WTC11 (cell line): ENCODE measurements at regions not wholly inside any gene's neighbourhood (a gene's known extent, or its start where the extent isn't known, plus 50 kb on each side); places are given as distances from the start of the nearest gene placed in this dataset.

ENCODE experiments used
- ATAC-seq: fragments of 200-7000 bp; cut with Tn5 transposase; 2 replicates; pipeline ENCODE4 v1.10.0; 2021; ENCODE audit warnings: mild to moderate bottlenecking, moderate library complexity
- CTCF ChIA-PET: fragments of 300-600 bp; sonication (Branson Sonifier 250); formaldehyde crosslinking; loops from one replicate; lab custom pipeline; 2021; ENCODE audit warnings: antibody characterized with exemption; lab: Charles Lee
- POLR2A ChIA-PET: fragments of 350-600 bp; sonication (Branson Sonifier 250); formaldehyde crosslinking; loops from one replicate; lab custom pipeline; 2021; ENCODE audit warnings: antibody characterized with exemption; lab: Charles Lee
- DNase-seq: peaks from one replicate; pipeline ENCODE4 v3.0.0; 2021; ENCODE audit warnings: low spot score
- H3K27ac Mint-ChIP-seq: 2 replicates; pipeline ENCODE4 v1.8.0; 2021; ENCODE audit warnings: mixed read lengths
- H3K27me3 Mint-ChIP-seq: 2 replicates; pipeline ENCODE4 v1.8.0; 2021; ENCODE audit warnings: low read depth, mild to moderate bottlenecking, moderate library complexity, mixed read lengths
- H3K36me3 Mint-ChIP-seq: 2 replicates; pipeline ENCODE4 v1.8.0; 2021; ENCODE audit warnings: mixed read lengths
- H3K4me1 Mint-ChIP-seq: 2 replicates; pipeline ENCODE4 v1.8.0; 2022; ENCODE audit warnings: mixed read lengths
- H3K4me3 Mint-ChIP-seq: 2 replicates; pipeline ENCODE4 v1.8.0; 2021; ENCODE audit warnings: mild to moderate bottlenecking, moderate library complexity, mixed read lengths
- H3K9me3 Mint-ChIP-seq: 2 replicates; pipeline ENCODE4 v1.8.0; 2021; ENCODE audit warnings: mixed read lengths
- CBFB ChIP-seq: sonication (generic); formaldehyde crosslinking; IDR thresholded peaks from 2 replicates; pipeline ENCODE4 v1.8.1; 2022; ENCODE audit warnings: mild to moderate bottlenecking, low read depth, missing genetic modification reagents
- CREB1 ChIP-seq: sonication (generic); formaldehyde crosslinking; IDR thresholded peaks from 2 replicates; pipeline ENCODE4 v1.8.0; 2023; ENCODE audit warnings: mild to moderate bottlenecking, missing genetic modification reagents
- MYBL2 ChIP-seq: sonication (generic); formaldehyde crosslinking; IDR thresholded peaks from 2 replicates; pipeline ENCODE4 v1.8.1; 2023; ENCODE audit warnings: mild to moderate bottlenecking, moderate library complexity, missing genetic modification reagents
- NR3C1 ChIP-seq: sonication (generic); formaldehyde crosslinking; conservative IDR thresholded peaks from 2 replicates; pipeline ENCODE4 v1.8.1; 2023; ENCODE audit warnings: low read depth, mild to moderate bottlenecking, missing genetic modification reagents
- OVOL2 ChIP-seq: fragments of 250-450 bp; sonication (Bioruptor Pico); IDR thresholded peaks from 2 replicates; pipeline ENCODE4 v1.9.0; 2021; ENCODE audit warnings: mild to moderate bottlenecking, borderline replicate concordance
- PRRX2 ChIP-seq: fragments of 250-450 bp; sonication (Bioruptor Pico); IDR thresholded peaks from 2 replicates; pipeline ENCODE4 v1.8.0; 2021; ENCODE audit warnings: mild to moderate bottlenecking
- RELA ChIP-seq: sonication (generic); formaldehyde crosslinking; IDR thresholded peaks from 2 replicates; pipeline ENCODE4 v1.8.1; 2022; ENCODE audit warnings: missing genetic modification reagents, mild to moderate bottlenecking, borderline replicate concordance
- SMAD3 ChIP-seq: sonication (generic); formaldehyde crosslinking; IDR thresholded peaks from 2 replicates; pipeline ENCODE4 v1.8.0; 2022; ENCODE audit warnings: missing genetic modification reagents, mild to moderate bottlenecking, borderline replicate concordance
- SOX15 ChIP-seq: fragments of 250-450 bp; sonication (Bioruptor Pico); IDR thresholded peaks from 2 replicates; pipeline ENCODE4 v1.9.0; 2021; ENCODE audit warnings: mild to moderate bottlenecking
- TP53 ChIP-seq: sonication (generic); formaldehyde crosslinking; IDR thresholded peaks from 2 replicates; pipeline ENCODE4 v1.8.1; 2023; ENCODE audit warnings: mild to moderate bottlenecking, missing genetic modification reagents
- ZNF121 ChIP-seq: sonication (generic); formaldehyde crosslinking; IDR thresholded peaks from 2 replicates; pipeline ENCODE4 v1.8.0; 2023; ENCODE audit warnings: missing genetic modification reagents
- ZNF263 ChIP-seq: sonication (generic); formaldehyde crosslinking; IDR thresholded peaks from 2 replicates; pipeline ENCODE4 v1.8.1; 2022; ENCODE audit warnings: low read depth, mild to moderate bottlenecking, moderate library complexity, missing genetic modification reagents
- ZNF423 ChIP-seq: fragments of 250-450 bp; sonication (Bioruptor Pico); IDR thresholded peaks from 2 replicates; pipeline ENCODE4 v2.1.2; 2022; ENCODE audit warnings: mild to moderate bottlenecking, moderate library complexity
- TF ChIP-seq, protein P1 (sequence below): fragments of 250-450 bp; sonication (Bioruptor Pico); IDR thresholded peaks from 2 replicates; pipeline ENCODE4 v1.9.0; 2021; ENCODE audit warnings: mild to moderate bottlenecking
- TF ChIP-seq, protein P2 (sequence below): sonication (generic); formaldehyde crosslinking; IDR thresholded peaks from 2 replicates; pipeline ENCODE4 v1.8.1; 2023; ENCODE audit warnings: mild to moderate bottlenecking, missing genetic modification reagents
- TF ChIP-seq, protein P3 (sequence below): sonication (generic); formaldehyde crosslinking; IDR thresholded peaks from 2 replicates; pipeline ENCODE4 v1.8.1; 2022; ENCODE audit warnings: mild to moderate bottlenecking, missing genetic modification reagents, moderate library complexity, borderline replicate concordance
- TF ChIP-seq, protein P4 (sequence below): sonication (generic); formaldehyde crosslinking; IDR thresholded peaks from 2 replicates; pipeline ENCODE4 v1.8.1; 2022; ENCODE audit warnings: mild to moderate bottlenecking, moderate library complexity, missing genetic modification reagents
- TF ChIP-seq, protein P5 (sequence below): sonication (generic); formaldehyde crosslinking; IDR thresholded peaks from 2 replicates; pipeline ENCODE4 v1.8.1; 2023; ENCODE audit warnings: mild to moderate bottlenecking, missing genetic modification reagents
- TF ChIP-seq, protein P6 (sequence below): sonication (generic); formaldehyde crosslinking; IDR thresholded peaks from 2 replicates; pipeline ENCODE4 v1.8.1; 2022; ENCODE audit warnings: low read depth, missing genetic modification reagents, borderline replicate concordance
- TF ChIP-seq, protein P7 (sequence below): sonication (generic); formaldehyde crosslinking; conservative IDR thresholded peaks from 2 replicates; pipeline ENCODE4 v1.8.1; 2022; ENCODE audit warnings: mild to moderate bottlenecking, missing genetic modification reagents

DNA sequence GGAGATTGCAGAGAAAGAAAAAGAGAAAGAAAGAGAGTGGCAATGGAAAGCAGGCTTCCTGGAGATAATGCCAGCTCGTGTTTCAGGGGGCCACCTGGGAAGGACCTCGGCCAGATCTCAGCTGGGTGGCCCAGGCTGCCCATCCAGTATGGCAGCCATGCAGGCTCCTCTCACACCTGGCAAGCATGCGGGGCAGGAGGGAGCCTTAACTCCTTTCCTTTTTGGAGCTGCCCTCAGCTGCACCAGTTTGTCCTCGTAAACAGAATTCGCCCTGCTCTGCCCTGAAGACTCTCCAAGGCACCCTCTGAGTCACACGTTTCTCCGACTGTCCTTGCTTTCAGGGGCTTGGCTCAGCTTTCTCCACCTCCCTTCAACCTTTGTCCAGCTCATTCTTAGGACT, 59.5 kb upstream of the IGFBP5 start:
- Mint-ChIP-seq H3K27ac (no peak overlapping the region), H3K36me3 (no peaks in the 10 kb centered on the region), H3K9me3 (no peaks in the 10 kb centered on the region), H3K27me3 (peaks cover 17% of the 10 kb centered on the region), H3K4me1 (peaks cover 6% of the 10 kb centered on the region; the same call in 1 of the 2 replicates), H3K4me3 (no peak overlapping the region)
- ATAC-seq = no peak
- CTCF ChIA-PET = interaction anchor here (0.6 kb wide), 1 partner anchor 958 kb away, joined by 3 read pairs; no protein-coding TSS in a partner anchor
- no peak for DNase-seq
- TF ChIP-seq ZNF263 (CRISPR knock-in tag) (no peak), SOX15 (CRISPR knock-in tag) (no peak), MYBL2 (no peak), CREB1 (no peak), ZNF423 (CRISPR knock-in tag) (no peak), OVOL2 (CRISPR knock-in tag) (no peak), NR3C1 (CRISPR knock-in tag) (no peak), SMAD3 (CRISPR knock-in tag) (no peak), ZNF121 (CRISPR knock-in tag) (no peak), TP53 (CRISPR knock-in tag) (no peak), PRRX2 (CRISPR knock-in tag) (no peak), RELA (CRISPR knock-in tag) (no peak), CBFB (CRISPR knock-in tag) (no peak)
- TF ChIP-seq, protein P1, sequence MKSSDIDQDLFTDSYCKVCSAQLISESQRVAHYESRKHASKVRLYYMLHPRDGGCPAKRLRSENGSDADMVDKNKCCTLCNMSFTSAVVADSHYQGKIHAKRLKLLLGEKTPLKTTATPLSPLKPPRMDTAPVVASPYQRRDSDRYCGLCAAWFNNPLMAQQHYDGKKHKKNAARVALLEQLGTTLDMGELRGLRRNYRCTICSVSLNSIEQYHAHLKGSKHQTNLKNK (CRISPR knock-in tag) = no peak
- TF ChIP-seq, protein P2, sequence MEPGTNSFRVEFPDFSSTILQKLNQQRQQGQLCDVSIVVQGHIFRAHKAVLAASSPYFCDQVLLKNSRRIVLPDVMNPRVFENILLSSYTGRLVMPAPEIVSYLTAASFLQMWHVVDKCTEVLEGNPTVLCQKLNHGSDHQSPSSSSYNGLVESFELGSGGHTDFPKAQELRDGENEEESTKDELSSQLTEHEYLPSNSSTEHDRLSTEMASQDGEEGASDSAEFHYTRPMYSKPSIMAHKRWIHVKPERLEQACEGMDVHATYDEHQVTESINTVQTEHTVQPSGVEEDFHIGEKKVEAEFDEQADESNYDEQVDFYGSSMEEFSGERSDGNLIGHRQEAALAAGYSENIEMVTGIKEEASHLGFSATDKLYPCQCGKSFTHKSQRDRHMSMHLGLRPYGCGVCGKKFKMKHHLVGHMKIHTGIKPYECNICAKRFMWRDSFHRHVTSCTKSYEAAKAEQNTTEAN = no peak
- TF ChIP-seq, protein P3, sequence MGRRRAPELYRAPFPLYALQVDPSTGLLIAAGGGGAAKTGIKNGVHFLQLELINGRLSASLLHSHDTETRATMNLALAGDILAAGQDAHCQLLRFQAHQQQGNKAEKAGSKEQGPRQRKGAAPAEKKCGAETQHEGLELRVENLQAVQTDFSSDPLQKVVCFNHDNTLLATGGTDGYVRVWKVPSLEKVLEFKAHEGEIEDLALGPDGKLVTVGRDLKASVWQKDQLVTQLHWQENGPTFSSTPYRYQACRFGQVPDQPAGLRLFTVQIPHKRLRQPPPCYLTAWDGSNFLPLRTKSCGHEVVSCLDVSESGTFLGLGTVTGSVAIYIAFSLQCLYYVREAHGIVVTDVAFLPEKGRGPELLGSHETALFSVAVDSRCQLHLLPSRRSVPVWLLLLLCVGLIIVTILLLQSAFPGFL (CRISPR knock-in tag) = no peak
- TF ChIP-seq, protein P4, sequence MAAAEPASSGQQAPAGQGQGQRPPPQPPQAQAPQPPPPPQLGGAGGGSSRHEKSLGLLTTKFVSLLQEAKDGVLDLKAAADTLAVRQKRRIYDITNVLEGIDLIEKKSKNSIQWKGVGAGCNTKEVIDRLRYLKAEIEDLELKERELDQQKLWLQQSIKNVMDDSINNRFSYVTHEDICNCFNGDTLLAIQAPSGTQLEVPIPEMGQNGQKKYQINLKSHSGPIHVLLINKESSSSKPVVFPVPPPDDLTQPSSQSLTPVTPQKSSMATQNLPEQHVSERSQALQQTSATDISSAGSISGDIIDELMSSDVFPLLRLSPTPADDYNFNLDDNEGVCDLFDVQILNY (CRISPR knock-in tag) = no peak
- TF ChIP-seq, protein P5, sequence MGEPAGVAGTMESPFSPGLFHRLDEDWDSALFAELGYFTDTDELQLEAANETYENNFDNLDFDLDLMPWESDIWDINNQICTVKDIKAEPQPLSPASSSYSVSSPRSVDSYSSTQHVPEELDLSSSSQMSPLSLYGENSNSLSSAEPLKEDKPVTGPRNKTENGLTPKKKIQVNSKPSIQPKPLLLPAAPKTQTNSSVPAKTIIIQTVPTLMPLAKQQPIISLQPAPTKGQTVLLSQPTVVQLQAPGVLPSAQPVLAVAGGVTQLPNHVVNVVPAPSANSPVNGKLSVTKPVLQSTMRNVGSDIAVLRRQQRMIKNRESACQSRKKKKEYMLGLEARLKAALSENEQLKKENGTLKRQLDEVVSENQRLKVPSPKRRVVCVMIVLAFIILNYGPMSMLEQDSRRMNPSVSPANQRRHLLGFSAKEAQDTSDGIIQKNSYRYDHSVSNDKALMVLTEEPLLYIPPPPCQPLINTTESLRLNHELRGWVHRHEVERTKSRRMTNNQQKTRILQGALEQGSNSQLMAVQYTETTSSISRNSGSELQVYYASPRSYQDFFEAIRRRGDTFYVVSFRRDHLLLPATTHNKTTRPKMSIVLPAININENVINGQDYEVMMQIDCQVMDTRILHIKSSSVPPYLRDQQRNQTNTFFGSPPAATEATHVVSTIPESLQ (CRISPR knock-in tag) = no peak
- TF ChIP-seq, protein P6, sequence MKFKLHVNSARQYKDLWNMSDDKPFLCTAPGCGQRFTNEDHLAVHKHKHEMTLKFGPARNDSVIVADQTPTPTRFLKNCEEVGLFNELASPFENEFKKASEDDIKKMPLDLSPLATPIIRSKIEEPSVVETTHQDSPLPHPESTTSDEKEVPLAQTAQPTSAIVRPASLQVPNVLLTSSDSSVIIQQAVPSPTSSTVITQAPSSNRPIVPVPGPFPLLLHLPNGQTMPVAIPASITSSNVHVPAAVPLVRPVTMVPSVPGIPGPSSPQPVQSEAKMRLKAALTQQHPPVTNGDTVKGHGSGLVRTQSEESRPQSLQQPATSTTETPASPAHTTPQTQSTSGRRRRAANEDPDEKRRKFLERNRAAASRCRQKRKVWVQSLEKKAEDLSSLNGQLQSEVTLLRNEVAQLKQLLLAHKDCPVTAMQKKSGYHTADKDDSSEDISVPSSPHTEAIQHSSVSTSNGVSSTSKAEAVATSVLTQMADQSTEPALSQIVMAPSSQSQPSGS (CRISPR knock-in tag) = no peak
- TF ChIP-seq, protein P7, sequence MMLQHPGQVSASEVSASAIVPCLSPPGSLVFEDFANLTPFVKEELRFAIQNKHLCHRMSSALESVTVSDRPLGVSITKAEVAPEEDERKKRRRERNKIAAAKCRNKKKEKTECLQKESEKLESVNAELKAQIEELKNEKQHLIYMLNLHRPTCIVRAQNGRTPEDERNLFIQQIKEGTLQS (CRISPR knock-in tag) = no peak
- POLR2A ChIA-PET = no interaction called here
